NCI-H2107 treated with DMSO at 0.1 percent for 48 hours (cell line): ENCODE measurements at regions not wholly inside any gene's neighbourhood (a gene's known extent, or its start where the extent isn't known, plus 50 kb on each side); places are given as distances from the start of the nearest gene placed in this dataset.
"Not testable (repeated sequence)": the region's sequence is repeated elsewhere in the genome, so short reads cannot be mapped to it uniquely, and the experiment has no call there.

Source experiments
- DNase-seq: peaks from one replicate; lab custom pipeline; 2025; ENCODE audit not compliant: unreplicated experiment; lab: John Stamatoyannopoulos, UW

- DNase-seq = peak; percentile 88
Measured at GRCh38 chr6:68575765-68576439, 59.2 kb upstream of the ADGRB3 start.

DNA sequence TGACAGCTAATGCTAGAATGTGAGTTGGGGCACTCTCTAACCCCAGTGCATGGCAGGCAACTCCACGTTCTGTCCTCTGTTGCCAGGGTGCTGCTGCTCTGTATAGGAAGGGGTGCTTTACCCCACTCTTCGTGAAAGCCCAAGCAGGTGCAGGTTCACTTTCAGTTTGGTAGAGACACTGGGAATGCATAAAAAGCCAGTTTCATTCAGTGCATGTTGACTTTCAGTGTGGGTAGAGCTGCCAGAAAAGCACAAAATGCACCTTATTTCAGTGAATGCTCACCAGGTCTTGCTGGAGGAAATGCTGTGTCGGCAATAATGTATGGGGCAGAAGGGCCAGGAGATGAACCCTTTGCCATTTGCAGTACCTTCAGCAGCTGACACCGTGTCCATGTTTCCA lies 62.1 kb upstream of the ADGRB3 start:
- DNase-seq = no peak

DNA sequence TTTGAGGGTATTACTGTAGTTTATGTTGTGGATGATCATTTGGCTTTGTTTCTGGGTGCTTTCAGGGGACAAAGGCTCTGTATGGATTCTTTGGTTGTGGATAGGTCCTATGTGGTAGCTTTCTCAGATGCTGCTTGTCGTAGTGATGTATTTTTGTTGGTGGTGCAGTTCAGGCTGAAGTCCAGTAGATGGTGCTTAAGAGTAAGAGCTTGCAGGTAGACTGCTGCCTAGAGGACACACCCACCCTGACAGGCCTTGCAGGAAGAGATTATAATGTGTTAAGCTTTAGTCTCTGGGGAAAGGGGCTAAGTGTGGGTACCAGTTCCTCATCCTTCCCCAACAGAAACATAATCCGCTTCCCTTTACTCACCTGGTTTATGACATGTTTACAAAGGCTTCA lies 62.6 kb upstream of the ADGRB3 start:
- peak; percentile 92 for DNase-seq

DNA sequence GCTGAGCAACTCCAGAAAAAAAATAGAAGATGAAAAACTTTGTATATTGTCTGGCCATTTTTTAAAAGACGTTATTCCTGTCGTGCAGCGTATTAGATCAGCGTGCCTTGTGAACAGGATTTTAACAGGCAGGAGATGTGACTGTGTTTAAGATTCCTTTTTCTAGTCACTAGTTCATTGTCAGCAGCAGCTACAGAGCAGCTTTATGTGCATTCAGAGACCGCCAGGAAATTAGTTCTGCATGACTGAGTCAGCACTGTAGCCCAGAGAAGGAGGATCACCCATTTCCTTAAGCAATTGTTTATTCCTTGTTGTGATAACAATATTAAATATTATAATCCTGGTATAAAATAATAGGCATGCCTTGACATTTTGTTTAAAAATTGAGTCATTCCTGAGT lies 75.4 kb upstream of the ADGRB3 start:
- peak; percentile 70 for DNase-seq

GRCh38 chr6:68559070-68559469 lies 76.0 kb upstream of the ADGRB3 start:
- peak; percentile 77 for DNase-seq

DNA sequence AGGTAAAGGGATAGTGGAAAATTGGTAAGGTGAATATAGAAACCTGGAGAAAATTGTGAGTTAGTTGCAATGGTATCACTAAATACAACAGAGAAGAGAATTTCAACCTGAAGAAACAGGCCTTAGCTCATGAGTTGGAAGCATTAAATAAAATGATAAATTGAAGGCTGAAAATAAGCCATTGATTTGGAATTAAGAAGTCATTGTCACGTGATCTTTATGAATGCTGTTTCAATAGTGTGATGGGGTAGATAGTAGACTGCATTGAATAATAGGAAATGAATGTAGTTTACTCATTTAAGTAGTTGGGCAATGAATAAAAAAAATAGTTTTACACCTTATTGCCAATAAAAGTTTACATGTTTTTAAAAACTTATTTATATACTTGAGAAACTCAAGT lies 88.5 kb upstream of the ADGRB3 start:
- no peak for DNase-seq

DNA sequence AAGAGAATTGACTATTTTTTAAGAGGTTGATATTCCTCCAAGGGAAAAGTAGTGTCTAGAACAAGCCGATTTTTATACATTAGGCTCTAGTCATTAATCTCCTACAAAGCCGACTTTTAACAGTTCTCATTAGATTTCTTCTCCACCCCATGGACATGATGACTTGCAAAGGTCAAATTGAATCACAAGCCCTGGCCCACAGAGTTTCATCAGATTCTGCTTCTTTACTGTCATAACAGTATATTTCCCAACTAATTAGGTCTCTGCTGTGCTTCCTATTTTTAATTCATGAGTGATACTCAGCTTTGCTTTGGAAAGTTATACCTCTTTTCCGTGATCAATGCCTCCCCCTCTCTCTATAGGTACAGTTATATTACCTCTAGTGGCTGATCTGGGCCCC lies 90.6 kb upstream of the ADGRB3 start:
- no peak for DNase-seq

GRCh38 chr6:68533339-68533795 lies 101.7 kb upstream of the ADGRB3 start:
- no peak for DNase-seq

GRCh38 chr6:68527691-68528090 lies 107.4 kb upstream of the ADGRB3 start:
- no peak for DNase-seq

DNA sequence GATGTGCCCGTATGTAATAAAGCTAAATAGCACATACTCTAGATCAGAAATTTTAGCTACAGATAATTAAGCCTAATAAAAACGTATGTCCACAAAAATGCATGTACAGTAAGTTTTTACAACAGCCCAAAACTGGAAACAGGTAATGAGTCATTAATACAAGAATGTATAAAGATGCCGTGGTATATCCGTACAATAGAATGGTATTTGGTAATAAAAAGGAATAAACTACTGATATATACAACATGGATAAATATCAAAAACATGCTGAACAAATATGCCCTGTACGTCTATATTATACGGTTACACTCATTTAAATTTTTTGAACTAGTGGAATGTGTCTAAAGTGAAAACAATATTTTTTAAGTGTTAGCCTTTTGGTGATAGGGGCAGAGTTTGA lies 128.2 kb upstream of the ADGRB3 start:
- DNase-seq = no peak

DNA sequence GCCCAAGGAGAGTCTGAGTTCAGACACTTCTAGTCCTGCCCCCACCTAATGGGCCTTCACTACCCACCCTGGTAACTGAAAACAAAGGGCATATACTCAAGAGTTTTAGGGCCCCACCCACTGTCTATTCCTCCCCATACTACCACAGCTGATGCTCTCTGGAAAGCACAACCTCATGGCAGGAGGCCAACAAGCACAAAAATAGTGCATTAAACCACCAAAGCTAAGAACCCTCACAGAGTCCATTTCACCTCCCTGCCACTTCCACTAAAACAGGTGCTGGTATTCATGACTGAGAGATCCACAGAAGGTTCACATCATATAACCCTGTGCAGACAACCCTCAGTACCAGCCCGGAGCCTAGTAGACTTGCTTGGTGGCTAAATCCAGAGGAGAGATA lies 132.1 kb upstream of the ADGRB3 start:
- DNase-seq = no peak

DNA sequence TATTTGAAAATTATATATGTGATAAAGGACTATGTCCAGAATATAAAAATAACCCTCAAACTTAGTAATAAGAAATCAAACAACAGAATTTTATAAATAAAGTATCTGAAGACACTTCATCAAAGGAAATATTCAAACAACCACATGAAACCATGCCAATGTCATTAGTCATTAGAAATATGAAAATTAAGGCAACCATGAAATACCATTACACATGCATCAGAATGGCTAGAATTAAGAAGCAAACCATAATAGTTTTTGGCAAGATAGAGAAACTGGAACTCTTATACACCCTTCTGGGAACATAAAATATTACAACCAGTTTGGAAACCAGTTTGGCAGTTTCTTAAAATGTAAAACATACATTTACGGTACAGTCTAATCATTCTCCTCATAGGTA lies 137.2 kb upstream of the ADGRB3 start:
- no peak for DNase-seq

- DNase-seq = not testable (repeated sequence)
Measured at GRCh38 chr6:68494880-68495279, 140.2 kb upstream of the ADGRB3 start.

DNA sequence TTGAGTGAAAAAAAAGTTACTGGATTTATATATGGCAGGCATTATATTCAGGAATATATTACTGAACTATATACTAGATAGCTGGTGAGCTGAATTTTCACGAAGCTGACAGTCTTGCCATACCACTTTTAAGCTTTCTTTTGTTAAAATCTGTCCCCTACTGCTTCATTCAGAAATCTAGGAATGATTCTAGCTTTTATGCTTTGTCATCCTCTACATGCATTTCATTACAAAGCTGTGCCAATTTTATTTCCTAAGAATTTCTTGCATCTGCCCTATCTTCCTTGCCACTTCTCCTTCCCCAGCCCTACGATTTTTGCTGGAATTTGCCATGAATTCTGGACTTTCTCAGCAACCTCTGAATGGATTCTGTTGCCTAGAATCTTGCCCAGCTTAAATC lies 158.5 kb upstream of the ADGRB3 start:
- no peak for DNase-seq

GRCh38 chr6:68473433-68474210 lies 161.5 kb upstream of the ADGRB3 start:
- DNase-seq = no peak

DNA sequence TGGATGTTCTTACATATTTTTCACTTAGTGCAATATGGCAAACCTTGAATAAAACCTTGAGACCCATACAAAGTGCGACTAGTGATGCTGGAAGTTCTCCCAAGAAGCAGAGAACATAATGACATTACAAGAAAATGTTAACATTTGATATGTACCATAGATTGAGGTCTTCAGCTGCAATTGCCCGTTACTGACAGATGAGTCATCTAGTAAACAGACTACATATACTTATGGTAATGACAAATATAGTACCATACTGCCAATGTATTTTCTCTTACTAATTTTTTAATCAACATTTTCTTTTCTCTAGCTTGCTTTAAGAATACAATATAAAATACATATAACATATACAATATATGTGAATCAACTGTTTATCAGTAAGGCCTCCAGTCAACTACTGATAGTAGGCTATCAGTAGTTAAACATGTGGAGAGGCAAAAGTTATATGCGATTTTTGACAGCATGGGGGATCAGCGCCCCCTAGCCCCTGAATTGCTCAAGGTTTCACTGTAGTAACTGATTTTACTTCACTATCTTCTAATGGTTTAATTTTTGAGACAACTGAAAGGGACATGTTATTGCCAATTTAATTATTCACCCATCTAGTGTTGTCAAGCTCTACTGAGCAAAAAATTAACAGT lies 166.7 kb upstream of the ADGRB3 start:
- no peak for DNase-seq

- no peak for DNase-seq
Measured at GRCh38 chr6:68458447-68458846, 176.6 kb upstream of the ADGRB3 start.

DNA sequence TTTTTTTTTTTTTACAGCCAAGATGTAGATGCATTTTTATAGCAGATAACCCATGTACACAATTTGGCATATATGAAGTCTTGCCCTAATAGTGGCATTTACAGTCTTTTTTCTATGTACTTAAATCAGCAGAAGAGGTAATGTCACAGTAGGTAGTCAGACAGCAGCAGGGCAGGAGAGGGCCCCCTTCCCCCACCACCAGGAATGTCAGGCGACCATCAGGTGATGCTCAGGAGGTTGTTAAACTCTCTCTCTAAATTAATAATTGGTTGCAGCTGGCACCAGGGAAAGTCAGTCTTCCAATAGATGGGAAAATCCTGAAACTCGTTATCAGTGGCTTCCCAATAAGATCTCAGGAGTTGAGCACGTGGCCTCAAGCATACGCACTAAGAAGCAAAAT lies 188.0 kb upstream of the ADGRB3 start:
- DNase-seq = no peak

GRCh38 chr6:68445926-68446325 lies 189.2 kb upstream of the ADGRB3 start:
- DNase-seq = no peak

DNA sequence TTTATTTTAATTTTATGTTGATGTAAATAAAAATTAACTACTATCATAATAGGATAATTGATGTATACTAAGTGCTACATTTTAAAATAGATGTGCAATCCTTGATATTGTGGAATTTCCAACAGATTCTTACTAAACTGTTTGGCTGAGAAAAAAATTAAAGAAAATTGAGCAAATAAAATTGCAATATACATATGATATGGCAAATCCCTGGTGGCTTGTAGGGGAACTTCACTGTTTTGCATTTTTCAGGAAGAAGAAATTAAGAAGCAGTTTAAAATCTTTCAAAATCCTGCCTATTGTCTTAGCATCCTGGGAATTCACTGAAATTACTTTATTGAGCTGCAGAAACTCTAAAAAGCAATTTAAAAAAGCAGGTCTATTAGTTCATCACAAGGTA lies 191.4 kb upstream of the ADGRB3 start:
- DNase-seq = no peak

DNA sequence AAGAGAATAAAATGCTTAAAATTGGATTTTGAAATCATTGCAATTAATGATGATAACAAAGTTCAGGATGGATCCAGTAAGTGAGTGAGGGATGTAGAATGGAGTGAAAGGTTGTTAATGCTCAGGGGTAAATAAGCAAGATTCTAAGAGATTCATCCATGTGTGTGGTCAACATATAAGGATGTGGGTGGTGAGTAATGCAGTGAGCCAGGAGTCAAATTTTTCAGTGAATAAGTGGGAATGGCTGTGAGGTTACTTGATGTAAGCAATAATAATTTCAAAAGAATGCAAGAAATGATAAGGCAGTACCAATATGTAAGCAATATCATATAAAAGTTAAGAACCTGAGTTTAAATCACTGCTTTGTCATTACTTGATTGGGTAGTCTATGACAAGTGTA lies 207.5 kb upstream of the ADGRB3 start:
- DNase-seq = no peak

DNA sequence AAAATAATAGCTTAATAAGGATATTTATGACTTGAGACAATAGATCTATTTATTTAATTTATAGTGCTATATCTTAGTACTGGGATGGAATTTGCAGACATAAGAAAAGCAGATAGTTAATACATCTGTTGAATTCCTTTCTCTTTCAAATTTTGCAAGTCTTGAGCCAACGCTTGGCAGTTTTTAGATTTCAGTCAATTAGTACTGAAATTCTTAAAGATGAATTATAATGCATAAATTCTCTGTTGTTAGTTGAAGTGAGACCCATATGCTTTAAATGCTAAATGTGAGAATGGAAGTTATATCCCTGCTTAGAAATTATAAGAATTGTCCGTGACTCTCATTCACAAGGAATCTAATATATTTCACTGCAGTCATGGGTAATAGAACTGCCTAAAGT lies 225.1 kb upstream of the ADGRB3 start:
- DNase-seq = no peak
